ENCODE measurements at regions not wholly inside any gene's neighbourhood (a gene's known extent, or its start where the extent isn't known, plus 50 kb on each side); places are given as distances from the start of the nearest gene placed in this dataset.

- intact Hi-C loops (cut with DNase I) = no loop called here
- no peak overlapping the region for H3K4me3 ChIP-seq (replicated peaks in 1 of 3)
- H3K4me1 ChIP-seq = no peaks in the 10 kb centered on the region
- no peak for DNase-seq
- no peaks in the 10 kb centered on the region for H3K9me3 ChIP-seq
- TF ChIP-seq POLR2A (IDR thresholded peaks at IDR 0.05) (no peak), CTCF (IDR thresholded peaks at IDR 0.05) (no peak)
- 92 to 96% methylated on average over 2 of the region's 2 CpGs for WGBS, 2 donors
- no peaks in the 10 kb centered on the region for H3K36me3 ChIP-seq
- no peak overlapping the region for H3K27ac ChIP-seq
- no peaks in the 10 kb centered on the region for H3K27me3 ChIP-seq
Observed at GRCh38 chr15:81071705-81072104, 62.4 kb upstream of the CFAP161 start.

GRCh38 chr15:81072551-81072950 is 61.5 kb upstream of the CFAP161 start:
- H3K27ac ChIP-seq = no peak overlapping the region
- H3K4me1 ChIP-seq = no peaks in the 10 kb centered on the region
- no peaks in the 10 kb centered on the region for H3K9me3 ChIP-seq
- no peaks in the 10 kb centered on the region for H3K27me3 ChIP-seq
- H3K4me3 ChIP-seq (replicated peaks in 1 of 3) = no peak overlapping the region
- TF ChIP-seq CTCF (IDR thresholded peaks at IDR 0.05) (no peak), POLR2A (IDR thresholded peaks at IDR 0.05) (no peak)
- 91% methylated on average over 5 of the region's 5 CpGs for WGBS, 2 donors
- intact Hi-C loops (cut with DNase I) = no loop called here
- DNase-seq = no peak
- no peaks in the 10 kb centered on the region for H3K36me3 ChIP-seq

GRCh38 chr15:81073801-81074200 is 60.3 kb upstream of the CFAP161 start:
- Histone ChIP-seq H3K4me3 (replicated peaks in 1 of 3) (no peak overlapping the region), H3K4me1 (no peaks in the 10 kb centered on the region), H3K27ac (no peak overlapping the region), H3K9me3 (no peaks in the 10 kb centered on the region), H3K27me3 (no peaks in the 10 kb centered on the region), H3K36me3 (no peaks in the 10 kb centered on the region)
- intact Hi-C loops (cut with DNase I) = no loop called here
- 87 to 91% methylated on average over 1 of the region's 1 CpG for WGBS, 2 donors
- TF ChIP-seq POLR2A (IDR thresholded peaks at IDR 0.05) = no peak
- no peak for TF ChIP-seq CTCF (IDR thresholded peaks at IDR 0.05)
- no peak for DNase-seq

GRCh38 chr15:81074773-81075172 is 59.3 kb upstream of the CFAP161 start:
- Histone ChIP-seq H3K9me3 (no peaks in the 10 kb centered on the region), H3K27me3 (no peaks in the 10 kb centered on the region)

GRCh38 chr15:81075272-81075671 is 58.8 kb upstream of the CFAP161 start:
- no peak overlapping the region for H3K4me3 ChIP-seq (replicated peaks in 1 of 3)
- intact Hi-C loops (cut with DNase I) = no loop called here
- WGBS, 2 donors = 91 to 96% methylated on average over 3 of the region's 3 CpGs
- H3K9me3 ChIP-seq = no peaks in the 10 kb centered on the region
- no peak for DNase-seq
- TF ChIP-seq CTCF (IDR thresholded peaks at IDR 0.05) (no peak), POLR2A (IDR thresholded peaks at IDR 0.05) (no peak)
- no peak overlapping the region for H3K27ac ChIP-seq
- no peaks in the 10 kb centered on the region for H3K4me1 ChIP-seq
- H3K36me3 ChIP-seq = no peaks in the 10 kb centered on the region
- no peaks in the 10 kb centered on the region for H3K27me3 ChIP-seq

More at GRCh38 chr15:81074773-81075172, 59.3 kb upstream of the CFAP161 start:
- Histone ChIP-seq H3K27ac (no peak overlapping the region), H3K36me3 (no peaks in the 10 kb centered on the region), H3K4me3 (replicated peaks in 1 of 3) (no peak overlapping the region), H3K4me1 (no peaks in the 10 kb centered on the region)
- no peak for TF ChIP-seq CTCF (IDR thresholded peaks at IDR 0.05)
- no peak for TF ChIP-seq POLR2A (IDR thresholded peaks at IDR 0.05)
- intact Hi-C loops (cut with DNase I) = no loop called here
- no peak for DNase-seq
- 73 to 87% methylated on average over 2 of the region's 2 CpGs for WGBS, 2 donors

All from thyroid gland (tissue), 4 donors.